ENCODE measurements at regions not wholly inside any gene's neighbourhood (a gene's known extent, or its start where the extent isn't known, plus 50 kb on each side); places are given as distances from the start of the nearest gene placed in this dataset.

DNA sequence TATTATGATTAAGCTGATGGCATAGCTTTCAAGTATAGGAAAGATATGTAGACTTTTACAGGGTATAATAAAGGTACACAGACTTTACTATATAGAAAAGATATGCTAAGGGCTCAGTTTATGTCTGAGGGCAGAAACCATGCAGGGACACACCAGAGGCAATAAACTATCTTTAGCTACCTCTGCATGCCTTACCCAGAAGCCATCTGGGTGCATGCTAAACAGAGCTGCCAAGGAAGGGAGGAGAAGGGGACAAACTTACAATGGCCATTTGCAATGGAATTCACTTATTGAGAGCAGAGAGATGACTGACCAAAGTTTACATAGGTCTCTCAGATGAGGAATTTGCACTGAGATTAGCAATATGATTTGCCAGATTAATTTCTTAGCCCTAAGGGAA lies 143.1 kb upstream of the NR4A3 start:
- TF ChIP-seq, protein P1, sequence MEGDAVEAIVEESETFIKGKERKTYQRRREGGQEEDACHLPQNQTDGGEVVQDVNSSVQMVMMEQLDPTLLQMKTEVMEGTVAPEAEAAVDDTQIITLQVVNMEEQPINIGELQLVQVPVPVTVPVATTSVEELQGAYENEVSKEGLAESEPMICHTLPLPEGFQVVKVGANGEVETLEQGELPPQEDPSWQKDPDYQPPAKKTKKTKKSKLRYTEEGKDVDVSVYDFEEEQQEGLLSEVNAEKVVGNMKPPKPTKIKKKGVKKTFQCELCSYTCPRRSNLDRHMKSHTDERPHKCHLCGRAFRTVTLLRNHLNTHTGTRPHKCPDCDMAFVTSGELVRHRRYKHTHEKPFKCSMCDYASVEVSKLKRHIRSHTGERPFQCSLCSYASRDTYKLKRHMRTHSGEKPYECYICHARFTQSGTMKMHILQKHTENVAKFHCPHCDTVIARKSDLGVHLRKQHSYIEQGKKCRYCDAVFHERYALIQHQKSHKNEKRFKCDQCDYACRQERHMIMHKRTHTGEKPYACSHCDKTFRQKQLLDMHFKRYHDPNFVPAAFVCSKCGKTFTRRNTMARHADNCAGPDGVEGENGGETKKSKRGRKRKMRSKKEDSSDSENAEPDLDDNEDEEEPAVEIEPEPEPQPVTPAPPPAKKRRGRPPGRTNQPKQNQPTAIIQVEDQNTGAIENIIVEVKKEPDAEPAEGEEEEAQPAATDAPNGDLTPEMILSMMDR (IDR thresholded peaks at IDR 0.05): no peak
- no peak for TF ChIP-seq POLR2A (IDR thresholded peaks at IDR 0.05)
- no peak for TF ChIP-seq POLR2AphosphoS5 (IDR thresholded peaks at IDR 0.05)

Data from upper lobe of left lung (tissue), 4 donors.